ENCODE measurements at regions not wholly inside any gene's neighbourhood (a gene's known extent, or its start where the extent isn't known, plus 50 kb on each side); places are given as distances from the start of the nearest gene placed in this dataset.

DNA sequence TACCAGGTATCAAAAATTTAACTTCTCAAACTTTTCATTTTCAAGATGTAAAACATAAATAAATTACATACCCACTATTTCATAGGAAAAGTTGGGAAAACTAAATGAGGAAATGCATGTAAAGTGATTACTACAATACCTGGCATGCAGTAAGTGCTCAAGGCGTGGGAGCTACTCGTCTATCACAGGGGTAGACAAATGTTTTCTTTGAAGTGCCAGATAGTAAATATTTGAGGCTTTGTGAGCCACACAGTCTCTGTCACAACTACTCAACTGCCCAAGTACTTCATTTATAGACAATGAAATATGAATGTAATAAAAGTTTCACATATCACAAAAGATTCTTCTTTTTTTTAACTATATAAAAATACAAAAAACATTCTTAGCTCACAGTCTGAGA lies 96.4 kb upstream of the PCGF5 start:
- H2AFZ ChIP-seq (ENCODE audit: low read length): no peak overlapping the region
- H3K27ac ChIP-seq (ENCODE audit: low read depth, low read length): no peak overlapping the region
- H3K9me3 ChIP-seq (ENCODE audit: low read depth, low read length): no peaks in the 10 kb centered on the region
- H3K4me1 ChIP-seq (ENCODE audit: insufficient read depth, low read length): no peaks in the 10 kb centered on the region
- no peaks in the 10 kb centered on the region for H4K20me1 ChIP-seq (ENCODE audit: insufficient read depth, low read length)
- no peaks in the 10 kb centered on the region for H3K36me3 ChIP-seq (ENCODE audit: insufficient read depth, low read length)
- peaks cover 12% of the 10 kb centered on the region for H3K27me3 ChIP-seq (ENCODE audit: insufficient read depth, low read length)
- no peaks in the 10 kb centered on the region for H3K79me2 ChIP-seq (ENCODE audit: insufficient read depth, low read length)
- H3K4me3 ChIP-seq (ENCODE audit: insufficient read depth, low read length): no peak overlapping the region
- no peak for DNase-seq (ENCODE audit: insufficient read length, low spot score, missing footprints)
- TF ChIP-seq, protein P1, sequence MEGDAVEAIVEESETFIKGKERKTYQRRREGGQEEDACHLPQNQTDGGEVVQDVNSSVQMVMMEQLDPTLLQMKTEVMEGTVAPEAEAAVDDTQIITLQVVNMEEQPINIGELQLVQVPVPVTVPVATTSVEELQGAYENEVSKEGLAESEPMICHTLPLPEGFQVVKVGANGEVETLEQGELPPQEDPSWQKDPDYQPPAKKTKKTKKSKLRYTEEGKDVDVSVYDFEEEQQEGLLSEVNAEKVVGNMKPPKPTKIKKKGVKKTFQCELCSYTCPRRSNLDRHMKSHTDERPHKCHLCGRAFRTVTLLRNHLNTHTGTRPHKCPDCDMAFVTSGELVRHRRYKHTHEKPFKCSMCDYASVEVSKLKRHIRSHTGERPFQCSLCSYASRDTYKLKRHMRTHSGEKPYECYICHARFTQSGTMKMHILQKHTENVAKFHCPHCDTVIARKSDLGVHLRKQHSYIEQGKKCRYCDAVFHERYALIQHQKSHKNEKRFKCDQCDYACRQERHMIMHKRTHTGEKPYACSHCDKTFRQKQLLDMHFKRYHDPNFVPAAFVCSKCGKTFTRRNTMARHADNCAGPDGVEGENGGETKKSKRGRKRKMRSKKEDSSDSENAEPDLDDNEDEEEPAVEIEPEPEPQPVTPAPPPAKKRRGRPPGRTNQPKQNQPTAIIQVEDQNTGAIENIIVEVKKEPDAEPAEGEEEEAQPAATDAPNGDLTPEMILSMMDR (IDR thresholded peaks at IDR 0.05; ENCODE audit: extremely low read depth, low read depth, low read length): no peak
- no peak overlapping the region for H3K4me2 ChIP-seq (ENCODE audit: insufficient read depth, low read length)

DNA sequence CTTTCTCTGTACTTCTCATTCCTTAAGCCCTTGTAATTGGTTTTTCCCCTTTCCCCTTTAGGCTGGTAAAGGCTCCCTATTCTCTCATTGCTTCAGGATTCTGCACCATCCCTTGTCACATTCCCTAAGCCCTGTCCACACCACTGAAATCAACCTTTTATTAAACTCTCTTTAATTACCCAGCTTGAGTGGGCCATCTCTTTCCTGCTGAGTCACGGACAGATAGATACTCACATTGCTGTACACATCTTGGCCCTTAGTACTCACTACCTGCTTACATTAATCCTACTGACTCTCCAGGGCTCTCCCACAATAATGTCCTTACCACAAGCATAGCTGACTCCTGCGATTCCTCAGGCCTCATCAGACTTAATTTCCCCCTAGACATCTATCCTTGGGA lies 94.0 kb upstream of the PCGF5 start:
- Histone ChIP-seq H3K4me3 (ENCODE audit: insufficient read depth, low read length) (no peak overlapping the region), H3K4me1 (ENCODE audit: insufficient read depth, low read length) (no peaks in the 10 kb centered on the region), H3K9me3 (ENCODE audit: low read depth, low read length) (no peaks in the 10 kb centered on the region), H3K36me3 (ENCODE audit: insufficient read depth, low read length) (no peaks in the 10 kb centered on the region), H2AFZ (ENCODE audit: low read length) (no peak overlapping the region), H3K79me2 (ENCODE audit: insufficient read depth, low read length) (no peaks in the 10 kb centered on the region), H3K27me3 (ENCODE audit: insufficient read depth, low read length) (peaks cover 13% of the 10 kb centered on the region), H4K20me1 (ENCODE audit: insufficient read depth, low read length) (no peaks in the 10 kb centered on the region), H3K4me2 (ENCODE audit: insufficient read depth, low read length) (no peak overlapping the region), H3K27ac (ENCODE audit: low read depth, low read length) (no peak overlapping the region)
- no peak for DNase-seq (ENCODE audit: insufficient read length, low spot score, missing footprints)
- TF ChIP-seq, protein P1 (IDR thresholded peaks at IDR 0.05; ENCODE audit: extremely low read depth, low read depth, low read length): no peak

DNA sequence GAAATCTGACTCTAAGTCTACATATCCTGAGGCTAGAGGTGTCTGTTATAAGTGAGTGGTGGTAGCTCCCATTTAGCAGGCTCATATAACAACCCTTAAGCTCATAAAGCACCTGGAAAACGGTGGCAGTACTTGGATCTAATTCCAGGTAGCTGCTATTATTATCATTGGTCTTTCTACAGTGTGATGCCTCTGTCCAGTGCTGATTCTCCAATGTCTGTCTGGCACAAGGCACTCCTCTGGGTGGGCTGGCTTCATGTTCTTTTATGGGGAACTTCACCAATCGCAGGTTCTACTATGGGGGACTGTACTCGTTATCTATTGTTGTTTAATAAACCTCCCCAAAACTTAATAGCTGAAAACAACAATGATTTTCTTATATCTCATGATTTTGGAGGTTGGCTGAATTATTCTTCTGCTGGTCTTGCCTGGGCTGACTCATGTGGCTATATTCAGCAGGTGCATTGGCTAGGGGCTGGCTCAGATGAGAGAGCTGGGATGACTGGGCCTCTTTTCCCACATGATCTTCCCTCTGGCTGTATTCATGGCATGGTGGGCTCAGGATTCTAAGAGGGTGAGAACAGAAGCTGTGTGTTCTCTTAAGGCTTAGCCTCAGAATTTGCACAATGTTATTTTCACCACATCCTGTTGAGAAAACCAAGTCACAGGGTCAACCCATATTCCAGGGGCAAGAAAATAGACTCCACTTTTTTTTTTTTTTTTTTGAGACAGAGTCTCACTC lies 93.0 kb upstream of the PCGF5 start:
- no peak overlapping the region for H3K4me3 ChIP-seq (ENCODE audit: insufficient read depth, low read length)
- no peak overlapping the region for H2AFZ ChIP-seq (ENCODE audit: low read length)
- H3K9me3 ChIP-seq (ENCODE audit: low read depth, low read length): no peaks in the 10 kb centered on the region
- no peaks in the 10 kb centered on the region for H3K79me2 ChIP-seq (ENCODE audit: insufficient read depth, low read length)
- DNase-seq (ENCODE audit: insufficient read length, low spot score, missing footprints): no peak
- H4K20me1 ChIP-seq (ENCODE audit: insufficient read depth, low read length): no peaks in the 10 kb centered on the region
- no peaks in the 10 kb centered on the region for H3K4me1 ChIP-seq (ENCODE audit: insufficient read depth, low read length)
- H3K36me3 ChIP-seq (ENCODE audit: insufficient read depth, low read length): no peaks in the 10 kb centered on the region
- H3K27me3 ChIP-seq (ENCODE audit: insufficient read depth, low read length): peaks cover 11% of the 10 kb centered on the region
- TF ChIP-seq, protein P1 (IDR thresholded peaks at IDR 0.05; ENCODE audit: extremely low read depth, low read depth, low read length): no peak
- no peak overlapping the region for H3K4me2 ChIP-seq (ENCODE audit: insufficient read depth, low read length)
- H3K27ac ChIP-seq (ENCODE audit: low read depth, low read length): no peak overlapping the region

DNA sequence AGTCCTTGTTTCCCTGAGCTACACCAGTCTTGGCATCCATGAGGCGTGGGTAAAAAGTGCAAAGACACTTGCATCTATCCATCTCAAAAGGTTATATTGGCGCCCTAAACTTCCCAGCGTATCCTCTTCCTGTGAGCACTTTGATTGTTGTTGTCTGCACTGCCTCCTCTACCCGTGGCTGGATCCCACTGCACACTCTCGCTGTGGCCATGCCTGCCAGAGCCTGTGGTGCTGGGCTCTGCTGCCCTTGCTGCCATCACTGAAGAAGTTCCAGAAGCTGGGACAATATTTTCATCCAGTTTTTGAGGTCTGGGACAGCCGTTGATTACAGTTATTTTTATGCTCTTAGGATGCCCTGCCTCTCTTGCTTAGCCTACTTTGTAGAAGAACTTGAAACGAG lies 85.3 kb upstream of the PCGF5 start:
- no peaks in the 10 kb centered on the region for H3K9me3 ChIP-seq (ENCODE audit: low read depth, low read length)
- DNase-seq (ENCODE audit: insufficient read length, low spot score, missing footprints): no peak
- no peaks in the 10 kb centered on the region for H3K79me2 ChIP-seq (ENCODE audit: insufficient read depth, low read length)
- TF ChIP-seq, protein P1 (IDR thresholded peaks at IDR 0.05; ENCODE audit: extremely low read depth, low read depth, low read length): no peak
- H3K4me2 ChIP-seq (ENCODE audit: insufficient read depth, low read length): no peak overlapping the region
- no peak overlapping the region for H3K4me3 ChIP-seq (ENCODE audit: insufficient read depth, low read length)
- no peak overlapping the region for H2AFZ ChIP-seq (ENCODE audit: low read length)
- peaks cover 3% of the 10 kb centered on the region for H3K27me3 ChIP-seq (ENCODE audit: insufficient read depth, low read length)
- no peaks in the 10 kb centered on the region for H3K36me3 ChIP-seq (ENCODE audit: insufficient read depth, low read length)
- no peaks in the 10 kb centered on the region for H4K20me1 ChIP-seq (ENCODE audit: insufficient read depth, low read length)
- no peak overlapping the region for H3K27ac ChIP-seq (ENCODE audit: low read depth, low read length)
- H3K4me1 ChIP-seq (ENCODE audit: insufficient read depth, low read length): no peaks in the 10 kb centered on the region

Data from osteoblast (primary cell).